Left renal pelvis (tissue), 4 donors: ENCODE measurements at regions not wholly inside any gene's neighbourhood (a gene's known extent, or its start where the extent isn't known, plus 50 kb on each side); places are given as distances from the start of the nearest gene placed in this dataset.

Experiments used
- DNase-seq, 4 donors: peaks; one replicate each; pipeline ENCODE4 v3.0.0-alpha.2; 2013; ENCODE audit warnings: low read depth in 4 of 4, low spot score in 3 of 4

- DNase-seq: no peak
These were observed 225.9 kb upstream of the CITED2 start for GRCh38 chr6:139600343-139600742.

GRCh38 chr6:139597771-139598755 lies 223.6 kb upstream of the CITED2 start:
- no peak for DNase-seq

GRCh38 chr6:139597087-139597763 lies 222.8 kb upstream of the CITED2 start:
- no peak for DNase-seq

- no peak for DNase-seq
These were observed 220.7 kb upstream of the CITED2 start for GRCh38 chr6:139595183-139595582.

GRCh38 chr6:139594333-139594965 lies 220.0 kb upstream of the CITED2 start:
- no peak for DNase-seq

GRCh38 chr6:139593081-139593480 lies 218.6 kb upstream of the CITED2 start:
- DNase-seq: no peak

- no peak for DNase-seq
These were observed 217.6 kb upstream of the CITED2 start for GRCh38 chr6:139592011-139592410.

GRCh38 chr6:139591075-139591865 lies 216.8 kb upstream of the CITED2 start:
- DNase-seq: no peak

GRCh38 chr6:139590206-139590605 lies 215.8 kb upstream of the CITED2 start:
- no peak for DNase-seq

- no peak for DNase-seq
These were observed 214.5 kb upstream of the CITED2 start for GRCh38 chr6:139588734-139589593.

GRCh38 chr6:139588076-139588639 lies 213.7 kb upstream of the CITED2 start:
- no peak for DNase-seq

GRCh38 chr6:139587469-139587868 lies 213.0 kb upstream of the CITED2 start:
- no peak for DNase-seq

GRCh38 chr6:139586273-139586672 lies 211.8 kb upstream of the CITED2 start:
- no peak for DNase-seq

- no peak for DNase-seq
These were observed 210.2 kb upstream of the CITED2 start for GRCh38 chr6:139584599-139584998.

- DNase-seq: no peak
These were observed 209.0 kb upstream of the CITED2 start for GRCh38 chr6:139583420-139583819.

- DNase-seq: no peak
These were observed 208.5 kb upstream of the CITED2 start for GRCh38 chr6:139582956-139583355.

- no peak for DNase-seq
These were observed 207.0 kb upstream of the CITED2 start for GRCh38 chr6:139581485-139581865.

- DNase-seq: no peak
These were observed 206.4 kb upstream of the CITED2 start for GRCh38 chr6:139580592-139581484.
